HepG2 (cell line): ENCODE measurements at regions not wholly inside any gene's neighbourhood (a gene's known extent, or its start where the extent isn't known, plus 50 kb on each side); places are given as distances from the start of the nearest gene placed in this dataset.

Experiments
- CTCF ChIP-seq: sonication (generic); formaldehyde crosslinking; IDR thresholded peaks from 2 replicates; pipeline ENCODE4 v1.5.0; 2020; ENCODE audit warnings: mild to moderate bottlenecking, missing genetic modification reagents, moderate library complexity
- ISX ChIP-seq: sonication (generic); formaldehyde crosslinking; conservative IDR thresholded peaks from 2 replicates; pipeline ENCODE4 v1.5.0; 2020; ENCODE audit warnings: missing genetic modification reagents
- MAZ ChIP-seq, 2 experiments: sonication (generic) in 1 of 2; formaldehyde crosslinking in 1 of 2; IDR thresholded peaks; 2 replicates each; pipeline versions ENCODE4 v1.5.0 to v1.6.1; 2012 to 2020; ENCODE audit warnings: low read depth in 2 of 2, mild to moderate bottlenecking in 2 of 2, borderline replicate concordance in 1 of 2, improper control_type of control experiment in 1 of 2, low read length in 1 of 2, missing genetic modification reagents in 1 of 2, moderate library complexity in 1 of 2
- NFIC ChIP-seq: IDR thresholded peaks from 2 replicates; pipeline ENCODE4 v1.6.1; 2012; ENCODE audit warnings: mild to moderate bottlenecking, low read length, inconsistent platforms
- NR3C1 ChIP-seq: sonication (generic); formaldehyde crosslinking; IDR thresholded peaks from 2 replicates; pipeline ENCODE4 v1.4.0; 2020; ENCODE audit warnings: missing genetic modification reagents
- POLR2A ChIP-seq, 2 experiments: IDR thresholded peaks; 2 replicates each; pipeline ENCODE4 v1.6.1; 2011; ENCODE audit warnings: low read depth in 2 of 2, low read length in 2 of 2, mild to moderate bottlenecking in 1 of 2, moderate library complexity in 1 of 2; ENCODE audit not compliant: insufficient read depth in 1 of 2
- POLR2AphosphoS5 ChIP-seq: IDR thresholded peaks from 2 replicates; pipeline ENCODE4 v1.6.1; 2012; ENCODE audit warnings: low read depth, low read length
- RFX3 ChIP-seq: IDR thresholded peaks from 2 replicates; pipeline ENCODE4 v1.6.1; 2016; ENCODE audit warnings: missing biosample characterization, missing genetic modification reagents
- SIN3A ChIP-seq: IDR thresholded peaks from 2 replicates; pipeline ENCODE4 v1.6.1; 2011; ENCODE audit warnings: low read depth, mild to moderate bottlenecking, control low read depth, low read length, borderline replicate concordance
- ZBTB49 ChIP-seq: sonication (generic); formaldehyde crosslinking; IDR thresholded peaks from 2 replicates; pipeline ENCODE4 v1.4.0; 2020; ENCODE audit warnings: missing genetic modification reagents, borderline replicate concordance
- ZNF138 ChIP-seq: sonication (generic); formaldehyde crosslinking; IDR thresholded peaks from 2 replicates; pipeline ENCODE4 v1.5.0; 2020; ENCODE audit warnings: mild to moderate bottlenecking, low read depth, missing genetic modification reagents
- ZNF274 ChIP-seq: sonication (generic); formaldehyde crosslinking; IDR thresholded peaks from 2 replicates; pipeline ENCODE4 v1.5.1; 2020; ENCODE audit warnings: mild to moderate bottlenecking, missing genetic modification reagents
- ZNF281 ChIP-seq: sonication (generic); formaldehyde crosslinking; IDR thresholded peaks from 2 replicates; pipeline ENCODE4 v1.4.0; 2020; ENCODE audit warnings: missing genetic modification reagents, borderline replicate concordance
- ZNF362 ChIP-seq: sonication (generic); formaldehyde crosslinking; IDR thresholded peaks from 2 replicates; pipeline ENCODE4 v1.4.0; 2020; ENCODE audit warnings: missing genetic modification reagents, mild to moderate bottlenecking, borderline replicate concordance

- no peak for TF ChIP-seq ZNF362 (CRISPR knock-in tag)
- TF ChIP-seq ZNF138 (CRISPR knock-in tag) = no peak
- TF ChIP-seq NR3C1 (CRISPR knock-in tag) = no peak
- no peak for TF ChIP-seq ZBTB49
- TF ChIP-seq POLR2AphosphoS5 = no peak
- TF ChIP-seq NFIC = no peak
- TF ChIP-seq POLR2A (IDR thresholded peaks at IDR 0.05; ENCODE audit: insufficient read depth in 1 of 2, low read depth in 2 of 2, low read length in 2 of 2) = no peak
- no peak for TF ChIP-seq ZNF281 (CRISPR knock-in tag)
- no peak for TF ChIP-seq ZNF274 (CRISPR knock-in tag)
- no peak for TF ChIP-seq RFX3
- no peak for TF ChIP-seq CTCF (CRISPR knock-in tag)
- TF ChIP-seq ISX (CRISPR knock-in tag) = no peak
- no peak for TF ChIP-seq SIN3A
- no peak for TF ChIP-seq MAZ (IDR thresholded peaks at IDR 0.05; ENCODE audit: borderline replicate concordance, low read depth, low read length)
- no peak for TF ChIP-seq MAZ (CRISPR knock-in tag; IDR thresholded peaks at IDR 0.05; ENCODE audit: low read depth)
Measured at GRCh38 chr3:103711670-103712069, 1276.9 kb downstream of the ZPLD1 start.
